Ishikawa (cell line): ENCODE measurements at regions not wholly inside any gene's neighbourhood (a gene's known extent, or its start where the extent isn't known, plus 50 kb on each side); places are given as distances from the start of the nearest gene placed in this dataset.

ENCODE experiments used
- RAD21 ChIP-seq: IDR thresholded peaks from 2 replicates; pipeline ENCODE4 v1.6.1; 2012; ENCODE audit warnings: low read depth
- TAF1 ChIP-seq: IDR thresholded peaks from 2 replicates; pipeline ENCODE4 v1.6.1; 2012; ENCODE audit warnings: low read depth, mild to moderate bottlenecking
- TEAD4 ChIP-seq: IDR thresholded peaks from 2 replicates; pipeline ENCODE4 v1.6.1; 2012
- YY1 ChIP-seq: IDR thresholded peaks from 2 replicates; pipeline ENCODE4 v1.6.1; 2012; ENCODE audit warnings: low read depth
- ZBTB7A ChIP-seq: IDR thresholded peaks from 2 replicates; pipeline ENCODE4 v1.6.1; 2012; ENCODE audit warnings: low read depth
- TF ChIP-seq, protein P1 (sequence below): IDR thresholded peaks from 2 replicates; pipeline ENCODE4 v1.6.1; 2012
- TF ChIP-seq, protein P2 (sequence below): IDR thresholded peaks from 2 replicates; pipeline ENCODE4 v1.6.1; 2012; ENCODE audit warnings: low read depth, mild to moderate bottlenecking

DNA sequence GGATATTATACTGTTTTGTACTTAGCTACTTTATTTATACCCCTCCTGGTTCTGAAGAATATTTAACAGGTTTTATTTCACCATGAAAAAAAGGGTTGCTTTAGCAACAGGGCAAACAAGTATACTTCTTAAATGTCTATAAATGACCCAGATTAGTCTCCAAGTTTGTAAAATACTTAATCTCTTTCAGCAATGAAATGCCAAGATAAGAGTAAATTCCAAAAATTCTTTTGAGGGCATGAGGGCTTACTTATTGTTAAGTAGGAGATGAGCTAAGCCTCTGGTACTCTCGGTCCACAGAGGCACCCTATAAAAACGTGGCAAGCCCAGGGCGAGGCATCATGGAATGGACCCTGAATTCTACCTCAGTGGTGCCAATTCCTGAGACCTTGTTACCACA, 264.8 kb upstream of the NSMCE3 start:
- TF ChIP-seq TAF1 (no peak), TEAD4 (no peak), RAD21 (no peak), ZBTB7A (no peak), YY1 (no peak)
- TF ChIP-seq, protein P1, sequence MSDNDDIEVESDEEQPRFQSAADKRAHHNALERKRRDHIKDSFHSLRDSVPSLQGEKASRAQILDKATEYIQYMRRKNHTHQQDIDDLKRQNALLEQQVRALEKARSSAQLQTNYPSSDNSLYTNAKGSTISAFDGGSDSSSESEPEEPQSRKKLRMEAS = no peak
- TF ChIP-seq, protein P2, sequence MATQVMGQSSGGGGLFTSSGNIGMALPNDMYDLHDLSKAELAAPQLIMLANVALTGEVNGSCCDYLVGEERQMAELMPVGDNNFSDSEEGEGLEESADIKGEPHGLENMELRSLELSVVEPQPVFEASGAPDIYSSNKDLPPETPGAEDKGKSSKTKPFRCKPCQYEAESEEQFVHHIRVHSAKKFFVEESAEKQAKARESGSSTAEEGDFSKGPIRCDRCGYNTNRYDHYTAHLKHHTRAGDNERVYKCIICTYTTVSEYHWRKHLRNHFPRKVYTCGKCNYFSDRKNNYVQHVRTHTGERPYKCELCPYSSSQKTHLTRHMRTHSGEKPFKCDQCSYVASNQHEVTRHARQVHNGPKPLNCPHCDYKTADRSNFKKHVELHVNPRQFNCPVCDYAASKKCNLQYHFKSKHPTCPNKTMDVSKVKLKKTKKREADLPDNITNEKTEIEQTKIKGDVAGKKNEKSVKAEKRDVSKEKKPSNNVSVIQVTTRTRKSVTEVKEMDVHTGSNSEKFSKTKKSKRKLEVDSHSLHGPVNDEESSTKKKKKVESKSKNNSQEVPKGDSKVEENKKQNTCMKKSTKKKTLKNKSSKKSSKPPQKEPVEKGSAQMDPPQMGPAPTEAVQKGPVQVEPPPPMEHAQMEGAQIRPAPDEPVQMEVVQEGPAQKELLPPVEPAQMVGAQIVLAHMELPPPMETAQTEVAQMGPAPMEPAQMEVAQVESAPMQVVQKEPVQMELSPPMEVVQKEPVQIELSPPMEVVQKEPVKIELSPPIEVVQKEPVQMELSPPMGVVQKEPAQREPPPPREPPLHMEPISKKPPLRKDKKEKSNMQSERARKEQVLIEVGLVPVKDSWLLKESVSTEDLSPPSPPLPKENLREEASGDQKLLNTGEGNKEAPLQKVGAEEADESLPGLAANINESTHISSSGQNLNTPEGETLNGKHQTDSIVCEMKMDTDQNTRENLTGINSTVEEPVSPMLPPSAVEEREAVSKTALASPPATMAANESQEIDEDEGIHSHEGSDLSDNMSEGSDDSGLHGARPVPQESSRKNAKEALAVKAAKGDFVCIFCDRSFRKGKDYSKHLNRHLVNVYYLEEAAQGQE = no peak
